NCI-H69 (cell line): ENCODE measurements at regions not wholly inside any gene's neighbourhood (a gene's known extent, or its start where the extent isn't known, plus 50 kb on each side); places are given as distances from the start of the nearest gene placed in this dataset.
A peak's percentile ranks its signal among the peaks of the same experiment; 100 is the strongest.
"Not testable (repeated sequence)": the region's sequence is repeated elsewhere in the genome, so short reads cannot be mapped to it uniquely, and the experiment has no call there.

Source experiments
- DNase-seq: peaks from one replicate; lab custom pipeline; 2025; lab: John Stamatoyannopoulos, UW

DNA sequence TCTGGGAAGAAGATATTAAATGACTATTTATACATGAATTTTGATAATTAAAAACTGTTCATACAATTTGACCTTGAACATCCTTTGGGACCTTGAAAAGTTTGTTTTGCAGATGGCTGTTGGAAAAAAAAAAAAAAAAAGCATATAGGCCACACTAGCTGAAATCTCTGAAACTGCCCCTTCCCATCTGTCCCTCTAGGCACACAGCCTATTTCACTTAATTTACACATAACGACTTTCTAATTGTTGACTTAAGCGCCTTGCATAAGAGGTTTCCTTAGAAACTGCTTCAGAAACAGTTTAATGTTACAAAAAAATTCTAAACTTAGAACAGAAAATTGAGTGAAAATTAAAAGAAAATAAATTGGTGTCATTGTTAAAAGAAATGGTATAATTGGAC, 131.0 kb downstream of the COX18 start:
- DNase-seq: peak; percentile 2

DNA sequence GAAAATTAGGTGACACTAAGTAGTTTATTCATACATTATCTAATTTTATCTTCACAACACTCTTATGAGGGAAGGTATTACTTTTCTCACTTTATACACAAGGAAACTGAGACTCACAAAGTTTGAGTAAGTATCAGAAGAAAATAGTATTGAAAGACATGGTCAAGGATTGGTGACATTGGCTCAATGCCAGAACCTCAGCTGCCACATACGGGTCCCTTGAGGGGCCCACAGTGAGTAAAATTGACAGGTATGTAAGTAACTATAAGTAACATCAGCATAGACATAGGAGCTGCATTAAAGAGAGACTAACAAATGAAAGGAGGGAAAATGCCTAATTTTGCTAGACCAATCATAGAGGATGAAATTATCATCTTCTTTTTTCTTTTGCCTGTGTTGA, 134.1 kb downstream of the COX18 start:
- DNase-seq: no peak

DNA sequence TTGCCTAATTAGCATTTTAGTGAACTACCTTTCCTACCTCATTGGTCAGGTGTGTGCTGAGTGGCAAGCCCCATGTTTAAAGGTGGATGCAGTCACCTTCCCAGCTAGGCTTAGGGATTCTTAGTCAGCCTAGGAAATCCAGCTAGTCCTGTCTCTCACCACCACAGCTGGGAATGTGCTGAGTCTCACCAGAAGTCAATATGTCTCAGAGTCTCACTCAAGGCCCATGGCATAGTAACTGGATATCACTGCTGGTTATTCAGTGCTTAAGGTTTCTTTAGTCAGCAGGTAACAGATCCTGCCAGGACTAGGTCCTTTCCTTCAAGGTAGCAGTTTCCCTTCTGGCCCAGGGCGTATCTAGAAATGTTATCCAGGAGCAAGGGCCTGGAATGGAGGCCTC, 136.5 kb downstream of the COX18 start:
- DNase-seq: no peak

DNA sequence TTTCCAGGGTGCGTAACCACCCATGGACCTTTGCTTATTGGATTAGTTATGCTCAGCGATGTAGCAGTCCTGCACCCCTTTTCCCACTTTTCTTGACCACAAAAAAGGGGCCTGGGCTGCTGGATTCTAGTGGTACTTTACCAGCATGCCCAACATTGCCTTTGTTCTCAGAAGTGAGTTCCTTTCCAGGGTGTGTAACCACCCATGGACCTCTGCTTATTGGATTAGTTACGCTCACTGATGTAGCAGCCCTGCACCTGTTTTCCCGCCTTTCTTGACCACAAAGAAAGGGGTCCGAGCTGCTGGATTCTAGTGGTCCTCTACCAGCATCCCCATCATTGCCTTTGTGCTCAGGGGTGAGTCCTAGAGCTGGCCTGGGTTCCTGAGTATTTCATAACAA, 138.2 kb downstream of the COX18 start:
- no peak for DNase-seq

DNA sequence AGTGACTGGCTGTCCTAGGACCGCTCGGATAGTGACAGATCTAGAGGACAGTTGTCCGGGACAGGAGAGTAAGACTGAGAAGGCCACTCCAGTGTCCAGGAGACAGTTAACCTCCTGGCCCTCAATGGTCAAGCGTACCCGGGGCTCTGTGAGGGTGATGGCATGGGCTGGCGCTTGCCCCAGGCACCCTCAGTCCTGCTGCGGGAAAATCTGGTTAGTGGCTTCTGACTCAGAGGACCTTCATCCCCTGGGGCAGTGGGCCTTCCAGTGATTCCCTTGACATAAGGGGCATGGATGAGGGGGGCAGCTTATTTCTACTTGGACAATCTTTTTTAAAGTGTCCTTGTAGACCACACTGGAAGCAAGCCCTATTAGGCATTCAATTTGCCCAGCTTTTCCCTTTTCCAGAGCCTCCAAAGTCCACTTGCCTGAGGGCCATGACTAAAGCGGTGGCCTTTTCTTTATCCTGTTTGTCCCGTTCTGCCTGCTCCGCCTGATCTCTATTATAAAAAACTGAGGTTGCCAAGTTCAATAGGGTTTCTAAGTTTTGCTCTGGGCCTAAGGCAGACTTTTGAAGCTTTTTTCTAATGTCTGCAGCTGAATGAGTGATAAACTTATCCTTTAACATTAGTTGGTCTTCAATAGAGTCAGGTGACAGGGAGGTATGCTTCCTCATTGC, 139.8 kb downstream of the COX18 start:
- DNase-seq: not testable (repeated sequence)

DNA sequence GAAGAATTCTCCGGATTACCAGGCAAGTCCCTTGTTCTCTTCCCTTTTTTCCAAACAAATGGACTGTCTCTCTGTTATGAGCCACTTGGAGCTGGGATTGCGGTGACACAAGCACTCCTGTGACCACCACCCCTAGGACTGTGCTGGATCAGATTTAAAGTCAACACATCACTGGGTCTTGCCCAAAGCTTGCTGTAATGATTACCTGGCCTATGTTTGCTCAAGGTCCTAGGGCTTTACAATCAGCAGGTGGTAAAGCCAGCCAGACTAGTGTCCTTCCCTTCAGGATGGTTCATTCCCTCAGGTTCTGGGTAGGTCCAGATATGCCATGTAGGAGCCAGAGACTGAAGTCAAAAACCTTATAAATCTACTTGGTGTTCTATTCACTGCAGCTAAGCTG, 144.7 kb downstream of the COX18 start:
- no peak for DNase-seq

DNA sequence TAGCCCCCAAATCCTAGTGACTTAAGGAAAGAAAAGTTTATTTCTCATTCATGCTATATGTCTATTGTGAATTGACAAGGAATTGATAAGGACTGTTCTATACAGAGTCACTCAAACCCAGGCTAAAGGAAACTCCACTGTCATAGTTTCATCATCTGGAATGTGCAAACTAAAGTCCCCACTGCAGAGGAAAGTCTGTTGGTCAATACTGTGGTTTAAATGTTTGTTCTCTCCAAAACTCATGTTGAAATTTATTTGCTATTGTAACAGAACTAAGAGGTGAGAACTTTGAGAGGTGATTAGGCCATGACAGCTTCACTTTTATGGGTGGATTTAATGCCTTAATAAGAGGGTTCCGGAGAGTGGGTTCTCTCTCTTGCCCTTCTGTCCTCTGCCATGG, 149.6 kb downstream of the COX18 start:
- no peak for DNase-seq

DNA sequence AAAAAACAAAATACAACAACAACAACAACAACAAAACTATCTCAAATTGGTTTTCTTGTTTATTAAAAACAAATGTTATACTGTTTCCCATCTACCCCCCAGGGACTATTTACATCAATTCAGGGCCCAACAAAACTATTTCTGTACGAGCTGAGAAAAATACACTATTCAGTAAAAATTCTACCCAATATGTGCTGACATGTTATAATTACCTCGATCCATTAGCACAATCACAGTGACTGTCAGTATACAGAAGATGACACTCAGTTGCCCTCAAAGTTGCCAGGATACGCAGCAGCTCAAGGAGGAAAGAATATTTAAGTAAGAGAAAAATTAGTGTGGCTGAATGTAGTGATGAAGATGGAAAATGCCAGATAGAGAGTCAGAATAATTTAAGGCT, 150.1 kb downstream of the COX18 start:
- no peak for DNase-seq

DNA sequence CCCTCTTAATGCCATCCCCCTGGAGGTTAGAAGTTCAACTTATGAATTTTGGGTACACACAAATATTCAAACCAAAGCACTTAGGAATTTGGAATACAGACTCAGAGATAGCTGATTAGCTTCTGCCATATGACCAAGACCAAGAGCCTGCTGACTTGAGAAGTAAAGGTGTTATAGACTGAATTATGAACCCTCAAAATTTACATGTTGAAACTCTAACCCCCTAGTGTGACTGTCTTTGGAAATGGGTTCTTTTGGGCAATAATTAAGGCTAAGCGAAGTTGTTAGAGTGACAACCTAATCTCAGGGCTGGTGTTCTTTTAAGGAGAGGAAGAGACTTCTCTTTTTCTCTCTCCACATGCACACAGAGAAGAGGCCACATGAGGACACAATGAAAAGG, 151.2 kb downstream of the COX18 start:
- no peak for DNase-seq

DNA sequence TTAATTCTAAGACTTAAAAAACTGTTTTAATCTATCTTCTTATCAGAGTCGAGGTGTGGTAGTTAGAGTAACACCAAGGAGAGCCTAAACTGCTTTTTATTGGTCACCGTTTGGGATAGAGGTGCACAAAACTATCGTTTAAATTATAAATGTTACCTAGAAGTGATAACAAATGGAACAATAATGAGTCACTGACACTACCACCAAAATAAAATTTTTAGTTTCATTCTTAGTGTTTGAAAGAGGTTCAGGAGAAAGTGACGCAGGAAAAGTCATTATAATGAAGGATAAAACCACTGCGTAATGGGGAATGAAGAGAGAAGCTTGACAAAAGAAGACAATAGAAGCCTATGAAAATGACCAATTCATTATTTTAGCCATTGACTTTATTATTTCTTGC, 158.2 kb downstream of the COX18 start:
- no peak for DNase-seq

DNA sequence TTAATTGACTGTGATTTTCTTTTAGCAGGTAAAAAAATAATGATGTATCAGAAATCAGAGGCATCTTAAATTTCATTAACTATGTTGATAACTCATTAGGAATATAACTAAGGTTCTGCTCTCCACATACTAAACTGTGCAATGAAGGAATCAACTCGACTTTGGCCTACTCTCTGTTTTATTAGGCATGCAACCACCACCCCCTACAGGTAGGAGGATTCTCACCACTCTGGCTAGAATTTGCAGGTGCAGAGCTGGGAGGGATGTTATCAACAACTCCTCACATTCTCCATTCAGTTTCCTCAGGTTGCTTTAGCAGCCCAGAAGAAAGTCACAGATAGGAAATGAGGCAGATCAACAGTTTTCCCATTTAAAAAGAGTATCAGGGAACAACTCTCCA, 160.1 kb downstream of the COX18 start:
- no peak for DNase-seq

DNA sequence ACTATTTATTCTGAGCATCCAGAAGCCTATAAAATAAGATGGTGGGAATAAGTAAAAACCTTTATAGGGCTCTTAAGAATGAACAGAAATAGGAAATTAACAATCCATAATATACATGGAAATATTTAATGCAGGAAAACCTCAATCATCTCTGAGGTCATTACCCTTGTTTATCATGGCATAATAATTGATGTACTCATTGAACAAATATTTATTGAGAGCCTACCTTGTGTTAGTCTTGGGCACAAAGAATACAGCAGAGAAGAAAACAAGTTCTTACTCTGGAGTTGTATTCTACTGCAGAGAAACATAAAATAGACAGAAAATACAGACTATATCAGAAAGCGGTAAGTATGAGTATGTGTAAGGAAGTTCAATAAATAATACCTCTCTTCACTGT, 167.2 kb downstream of the COX18 start:
- DNase-seq: no peak

DNA sequence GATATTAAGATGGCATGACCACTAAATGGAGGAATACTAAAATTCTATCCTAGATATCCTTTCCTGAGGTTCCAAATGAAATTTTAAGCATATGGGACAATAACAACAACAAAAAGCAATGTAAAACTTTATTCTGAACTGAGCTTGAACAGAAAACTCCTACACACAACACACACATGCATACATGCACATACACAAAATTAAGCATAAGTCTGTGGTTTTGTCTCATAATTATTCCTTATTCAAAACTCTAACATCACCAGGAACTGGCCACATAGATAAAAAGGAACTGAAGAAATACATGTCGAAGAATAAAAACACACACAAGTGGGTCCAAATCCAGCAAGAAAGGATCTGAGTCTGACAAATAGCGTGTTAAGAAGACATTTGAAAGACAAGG, 168.0 kb downstream of the COX18 start:
- no peak for DNase-seq

DNA sequence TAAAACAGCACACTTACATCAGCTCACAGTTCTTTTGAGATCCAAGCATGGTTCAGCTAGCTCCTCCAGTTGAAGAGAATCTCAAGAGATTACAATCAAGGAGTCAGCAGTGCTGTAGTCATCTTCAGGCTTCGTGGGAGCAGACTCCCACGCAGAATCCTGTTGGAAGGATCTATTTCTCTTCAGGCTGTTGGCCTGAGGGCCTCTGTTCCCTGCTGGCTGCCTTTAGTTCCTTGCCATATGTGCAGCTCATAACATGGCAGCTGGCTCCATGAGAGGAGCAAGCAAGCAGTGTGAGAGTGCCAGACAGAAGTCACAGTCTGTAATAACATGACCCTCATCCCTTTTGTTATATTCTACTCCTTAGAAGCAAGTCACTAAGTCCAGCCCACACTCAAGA, 168.6 kb downstream of the COX18 start:
- no peak for DNase-seq

DNA sequence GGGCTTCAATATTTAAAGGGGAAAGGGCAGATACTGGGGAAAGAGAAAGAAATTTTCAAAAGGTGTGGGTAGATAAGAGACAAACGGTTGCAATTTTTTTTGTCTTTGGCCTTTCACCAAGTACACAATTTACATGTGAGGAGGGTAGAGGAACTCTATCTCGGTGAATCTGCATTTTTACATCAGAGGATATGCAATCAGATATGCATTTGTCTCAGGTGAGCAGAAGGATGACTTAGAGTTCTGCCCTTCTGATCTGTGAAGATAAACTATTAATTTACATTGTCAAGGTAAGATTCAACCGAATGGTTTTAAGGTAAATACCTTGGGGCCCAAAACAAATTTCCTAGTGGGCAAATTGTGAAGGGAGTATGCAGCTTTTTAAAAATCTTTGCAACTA, 169.9 kb downstream of the COX18 start:
- DNase-seq: no peak

DNA sequence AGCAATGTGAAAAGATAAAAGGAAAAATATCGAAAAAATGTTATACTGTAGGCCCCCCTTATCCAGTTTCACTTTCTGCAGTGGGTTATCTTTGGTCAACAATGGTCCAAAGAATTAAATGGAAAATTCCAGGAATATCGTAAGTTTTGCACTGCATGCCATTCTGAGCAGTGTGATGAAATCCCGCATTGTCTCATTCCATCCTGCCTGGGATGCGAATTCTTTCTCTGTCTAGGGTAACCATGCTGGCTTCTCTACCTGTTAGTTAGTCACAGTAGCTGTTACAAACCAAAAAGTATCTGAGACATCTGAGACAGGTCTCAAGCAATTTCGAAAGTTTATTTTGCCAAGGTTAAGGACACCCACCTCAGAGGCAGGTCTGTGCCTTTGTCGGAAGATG, 170.3 kb downstream of the COX18 start:
- no peak for DNase-seq

DNA sequence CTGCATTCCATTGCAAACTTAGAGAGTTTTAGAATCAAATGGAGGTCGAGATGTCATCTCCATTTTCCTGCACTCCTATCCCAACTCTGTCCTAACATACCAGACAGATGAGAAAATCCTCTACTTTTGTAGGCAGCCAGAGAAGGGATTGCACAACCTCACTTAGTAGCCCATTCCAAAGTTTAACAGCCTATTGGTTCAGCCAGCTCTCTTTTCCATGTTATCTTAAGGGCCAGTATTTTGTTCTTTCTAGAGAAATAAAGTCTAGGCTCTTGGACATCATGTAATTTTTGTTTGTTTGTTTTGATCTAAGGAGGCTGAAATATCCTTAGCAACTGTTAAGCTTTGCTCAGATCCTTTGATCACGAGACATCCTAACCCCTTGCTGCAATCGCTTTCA, 173.0 kb downstream of the COX18 start:
- no peak for DNase-seq

DNA sequence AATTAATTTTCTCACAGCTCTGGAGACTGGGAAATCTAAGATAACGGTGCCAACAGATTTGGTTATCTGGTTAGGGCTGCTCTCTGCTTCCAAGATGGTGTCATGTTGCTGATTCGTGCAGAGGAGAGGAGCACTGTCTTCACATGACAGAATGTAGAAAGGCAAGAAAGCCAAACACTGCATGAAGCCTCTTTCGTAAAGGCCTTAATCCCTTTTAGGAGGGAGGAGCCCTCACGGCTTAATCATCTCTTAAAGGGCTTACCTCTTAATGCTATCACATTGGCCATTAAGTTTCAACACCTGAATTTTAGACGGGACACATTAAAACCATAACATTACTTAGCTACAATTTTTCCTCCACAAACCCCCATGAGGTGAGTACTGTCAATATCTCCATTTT, 174.1 kb downstream of the COX18 start:
- no peak for DNase-seq

DNA sequence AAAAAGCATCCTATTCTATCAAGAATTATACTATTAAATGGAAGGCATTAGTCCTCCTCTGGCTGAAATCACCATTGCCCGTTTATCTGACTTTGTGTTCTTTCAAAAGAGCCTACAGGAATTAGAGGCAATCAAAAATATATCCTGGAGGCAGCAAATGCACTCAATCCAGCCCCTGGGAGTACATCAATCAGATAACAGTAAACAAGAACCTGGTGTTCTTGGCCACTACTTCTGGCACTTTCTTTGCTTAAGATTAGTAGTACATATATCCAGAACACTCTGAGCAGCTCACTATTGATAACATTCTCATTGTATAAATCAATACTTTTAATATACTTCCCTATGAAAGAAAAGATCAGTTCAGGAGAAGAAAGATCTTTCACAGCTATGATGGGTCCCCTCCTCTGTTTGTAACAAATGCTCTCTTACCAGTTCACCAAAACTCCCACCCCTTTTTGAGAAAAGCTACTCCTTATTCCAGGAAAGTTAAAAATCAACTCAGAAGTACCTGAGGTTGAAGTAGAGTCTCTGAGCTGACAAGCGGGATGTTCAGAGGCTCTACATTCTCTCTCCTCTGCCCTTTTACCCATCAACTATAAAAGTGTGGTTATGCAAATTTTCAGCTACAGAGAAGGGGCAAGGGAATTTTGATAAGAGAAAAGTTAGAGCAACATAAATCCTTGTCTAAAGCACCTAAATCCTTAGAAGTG, 176.0 kb downstream of the COX18 start:
- DNase-seq: no peak

DNA sequence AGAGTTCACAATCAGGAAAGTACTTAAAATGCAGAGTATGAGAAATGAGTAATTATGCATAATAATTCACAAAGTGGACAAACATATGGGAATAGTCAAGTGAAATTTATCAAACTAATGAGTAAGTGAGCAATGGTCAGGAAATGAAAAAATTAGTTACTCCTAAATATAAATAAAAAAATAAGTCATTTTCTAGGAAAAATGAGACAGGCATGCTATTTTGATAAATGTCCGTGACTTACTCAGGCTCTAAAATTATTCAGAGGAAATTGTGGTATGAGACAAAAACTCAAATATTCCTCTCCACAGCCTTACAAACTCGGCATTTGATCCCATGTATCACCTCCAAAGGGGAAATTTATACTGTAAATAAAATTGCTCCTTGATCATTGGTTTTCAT, 181.2 kb downstream of the COX18 start:
- no peak for DNase-seq

DNA sequence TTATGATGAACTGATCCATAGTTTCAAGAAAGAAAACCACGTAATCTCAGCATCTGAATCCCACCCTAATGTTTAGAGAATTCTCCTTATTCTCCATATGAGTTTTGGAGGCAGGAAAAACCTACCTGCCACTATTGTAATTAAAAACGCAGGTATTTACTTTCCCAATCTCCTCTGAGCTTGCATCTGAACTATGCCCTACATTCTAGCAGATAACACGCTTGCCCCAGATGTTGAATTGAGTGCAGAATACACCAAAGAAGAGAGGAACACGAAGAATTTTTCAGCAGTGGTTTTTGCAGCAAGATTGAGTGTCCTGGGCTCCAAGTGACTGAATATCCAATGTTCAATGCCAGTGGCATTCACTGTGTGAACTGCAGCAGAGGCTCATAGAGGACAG, 182.4 kb downstream of the COX18 start:
- no peak for DNase-seq

DNA sequence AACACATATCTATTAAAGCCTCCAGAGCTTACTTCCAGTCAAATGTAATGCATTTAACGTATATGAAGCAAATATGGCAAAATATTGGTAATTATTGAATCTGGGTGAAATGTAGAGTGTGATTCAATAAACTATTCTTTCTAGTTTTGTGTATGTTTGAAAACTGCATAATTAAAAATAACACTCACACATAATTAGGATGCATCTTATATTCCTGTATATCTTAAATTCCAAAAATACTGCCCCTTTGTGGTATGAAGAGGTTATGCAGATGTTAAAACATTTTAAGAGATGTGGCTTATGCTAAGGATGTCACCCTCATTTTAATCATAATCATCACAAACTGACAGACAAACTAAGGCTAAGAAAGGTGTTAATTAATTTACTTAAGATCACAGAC, 182.9 kb downstream of the COX18 start:
- no peak for DNase-seq

DNA sequence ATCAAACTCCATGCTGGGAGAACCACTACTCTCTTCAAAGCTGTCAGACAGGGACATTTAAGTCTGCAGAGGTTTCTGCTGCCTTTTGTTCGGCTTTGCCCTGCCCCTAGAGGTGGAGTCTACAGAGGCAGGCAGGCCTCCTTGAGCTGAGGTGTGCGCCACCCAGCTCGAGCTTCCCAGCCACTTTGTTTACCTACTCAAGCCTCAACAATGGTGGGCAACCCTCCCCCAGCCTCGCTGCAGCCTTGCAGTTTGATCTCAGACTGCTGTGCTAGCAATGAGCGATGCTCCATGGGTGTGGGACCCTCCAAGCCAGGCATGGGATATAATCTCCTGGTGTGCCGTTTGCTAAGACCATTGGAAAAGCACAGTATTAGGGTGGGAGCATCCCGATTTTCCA, 185.3 kb downstream of the COX18 start:
- not testable (repeated sequence) for DNase-seq

DNA sequence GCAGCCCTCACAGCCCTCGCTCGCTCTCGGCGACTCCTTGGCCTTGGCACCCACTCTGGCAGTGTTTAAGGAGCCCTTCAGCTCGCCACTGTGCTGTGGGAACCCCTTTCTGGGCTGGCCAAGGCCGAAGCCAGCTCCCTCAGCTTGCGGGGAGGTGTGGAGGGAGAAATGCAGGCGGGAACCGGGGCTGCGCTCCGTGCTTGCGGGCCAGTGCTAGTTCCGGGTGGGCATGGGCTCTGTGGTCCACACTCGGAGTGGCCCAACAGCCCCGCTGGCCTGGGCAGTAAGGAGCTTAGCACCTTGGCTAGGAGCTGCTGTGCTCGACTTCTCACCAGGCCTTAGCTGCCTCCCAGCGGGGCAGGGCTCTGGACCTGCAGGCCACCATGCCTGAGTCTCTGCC, 192.6 kb downstream of the COX18 start:
- no peak for DNase-seq
